K562 (cell line): ENCODE measurements at regions not wholly inside any gene's neighbourhood (a gene's known extent, or its start where the extent isn't known, plus 50 kb on each side); places are given as distances from the start of the nearest gene placed in this dataset.

Source experiments
- ATAC-seq: fragments of 200-7000 bp; cut with Tn5 transposase; 3 replicates; pipeline ENCODE4 v1.9.1; 2020; ENCODE audit warnings: moderate library complexity
- BruUV-seq: library from RNA; stranded (reverse); fragments of 400-500 nt; replicated peaks from 2 replicates; lab custom pipeline; 2021; lab: Mats Ljungman, UMichigan
- CTCF ChIA-PET: fragments of 300-600 bp; formaldehyde crosslinking; extraction: SDS; loops from one replicate; lab custom pipeline; 2021; ENCODE audit warnings: low intra/inter-chr PET ratio; lab: Yijun Ruan, JAX
- POLR2A ChIA-PET: fragments of 300-600, 350-650 bp; sonication (Branson Sonifier 250); formaldehyde crosslinking; extraction: SDS; loops from one replicate; lab custom pipeline; 2021; ENCODE audit warnings: antibody characterized with exemption, inconsistent platforms; lab: Yijun Ruan, JAX
- DNase-seq, 4 experiments: peaks; one replicate each; pipeline versions ENCODE4 v3.0.0 to v3.0.0-alpha.2; 2011 to 2018; ENCODE audit warnings: low spot score in 3 of 4, mixed read lengths in 3 of 4; ENCODE audit errors: extremely low read depth in 1 of 4
- FAIRE-seq: peaks from 2 replicates; lab custom pipeline; 2011; peaks lifted over from hg19 to GRCh38; lab: Jason Lieb, UNC
- H2AFZ ChIP-seq: 2 replicates; pipeline ENCODE4 v1.6.0; 2011; ENCODE audit warnings: low read depth, low read length, control low read depth, inconsistent platforms
- H3K27ac ChIP-seq: fragments of 200-600 bp; 3 replicates; pipeline ENCODE4 v1.8.0; 2011; ENCODE audit warnings: low read depth, mild to moderate bottlenecking, control low read depth, inconsistent platforms, low read length, moderate library complexity, mixed read lengths; ENCODE audit errors: extremely low read depth
- H3K27me3 ChIP-seq, 2 experiments: fragments of 300-600 bp in 1 of 2; 2 replicates in 1 of 2; 3 replicates in 1 of 2; pipeline versions ENCODE4 v1.6.0 to v1.8.0; 2011; ENCODE audit warnings: inconsistent platforms in 2 of 2, low read length in 2 of 2, mild to moderate bottlenecking in 1 of 2, mixed read lengths in 1 of 2, moderate library complexity in 1 of 2; ENCODE audit not compliant: control insufficient read depth in 2 of 2, insufficient read depth in 2 of 2
- H3K36me3 ChIP-seq: fragments of 300-600 bp; 3 replicates; pipeline ENCODE4 v1.8.0; 2011; ENCODE audit warnings: mild to moderate bottlenecking, low read length, inconsistent platforms; ENCODE audit not compliant: control insufficient read depth, insufficient read depth
- H3K4me1 ChIP-seq, 2 experiments: fragments of 200-600 bp in 1 of 2; replicated peaks in 1 of 2; 2 replicates in 1 of 2; 3 replicates in 1 of 2; pipeline versions ENCODE4 v1.5.1 to v1.8.0; 2011; ENCODE audit warnings: inconsistent platforms in 2 of 2, low read length in 2 of 2, mild to moderate bottlenecking in 1 of 2, mixed read lengths in 1 of 2, moderate library complexity in 1 of 2; ENCODE audit not compliant: control insufficient read depth in 2 of 2, insufficient read depth in 2 of 2
- H3K4me2 ChIP-seq: 2 replicates; pipeline ENCODE4 v1.6.1; 2011; ENCODE audit warnings: low read length, control low read depth, inconsistent platforms, mixed read lengths; ENCODE audit not compliant: insufficient read depth
- H3K4me3 ChIP-seq: fragments of 200-600 bp; sonication (generic), shearing (Covaris generic); 2 replicates; pipeline ENCODE4 v1.5.1; 2016; ENCODE audit warnings: control low read depth, inconsistent platforms
- H3K79me2 ChIP-seq: fragments of 200-600 bp; 3 replicates; pipeline ENCODE4 v1.8.0; 2011; ENCODE audit warnings: low read length, inconsistent platforms; ENCODE audit not compliant: control insufficient read depth, insufficient read depth
- H3K9ac ChIP-seq, 2 experiments: 2 replicates each; pipeline versions ENCODE4 v1.6.0 to v1.6.1; 2011; ENCODE audit warnings: low read depth in 2 of 2, low read length in 2 of 2, control low read depth in 1 of 2, inconsistent platforms in 1 of 2, mild to moderate bottlenecking in 1 of 2, mixed read lengths in 1 of 2; ENCODE audit not compliant: insufficient read depth in 1 of 2
- H3K9me1 ChIP-seq: one replicate; pipeline ENCODE4 v1.6.0; 2011; ENCODE audit warnings: inconsistent platforms, mild to moderate bottlenecking, low read length, moderate library complexity; ENCODE audit not compliant: control insufficient read depth, insufficient read depth
- H3K9me3 ChIP-seq: replicated peaks from 2 replicates; pipeline ENCODE4 v1.5.1; 2011; ENCODE audit warnings: low read depth, low read length, inconsistent platforms; ENCODE audit not compliant: control insufficient read depth, insufficient read depth
- H4K20me1 ChIP-seq: replicated peaks from 2 replicates; pipeline ENCODE4 v1.6.1; 2011; ENCODE audit warnings: low read length, inconsistent platforms, mixed read lengths; ENCODE audit not compliant: control insufficient read depth, insufficient read depth
- ARHGAP35 ChIP-seq: fragments of 450-650 bp; IDR thresholded peaks from 2 replicates; pipeline ENCODE4 v1.6.1; 2018; ENCODE audit not compliant: partially characterized antibody
- GATA2 ChIP-seq: sonication (generic); formaldehyde crosslinking; IDR thresholded peaks from 2 replicates; pipeline ENCODE4 v1.4.0; 2020; ENCODE audit warnings: mild to moderate bottlenecking, missing genetic modification reagents
- MIER1 ChIP-seq: fragments of 450-650 bp; IDR thresholded peaks from 2 replicates; pipeline ENCODE4 v1.6.1; 2016; ENCODE audit warnings: antibody characterized with exemption, mild to moderate bottlenecking, low read depth
- NR4A1 ChIP-seq, 2 experiments: fragments of 250-450 bp in 1 of 2; fragments of 450-650 bp in 1 of 2; sonication (Bioruptor Pico) in 1 of 2; IDR thresholded peaks; 2 replicates each; pipeline versions ENCODE4 v1.4.0 to v1.6.1; 2016 to 2020; ENCODE audit warnings: mild to moderate bottlenecking in 2 of 2, missing compliant biosample characterization in 1 of 2, missing genetic modification characterization in 1 of 2, moderate library complexity in 1 of 2
- STAT5A ChIP-seq: IDR thresholded peaks from 2 replicates; pipeline ENCODE4 v1.6.1; 2012; ENCODE audit warnings: low read length, inconsistent platforms, borderline replicate concordance
- TAF7 ChIP-seq: fragments of 450-650 bp; IDR thresholded peaks from 2 replicates; pipeline ENCODE4 v1.6.1; 2016; ENCODE audit warnings: missing genetic modification characterization, missing compliant biosample characterization
- TCFL5 ChIP-seq: fragments of 250-450 bp; sonication (Bioruptor Pico); conservative IDR thresholded peaks from 2 replicates; pipeline ENCODE4 v1.6.1; 2021; ENCODE audit warnings: mild to moderate bottlenecking, moderate library complexity, matching md5 sums
- ZBTB34 ChIP-seq: fragments of 250-450 bp; sonication (Bioruptor Pico); IDR thresholded peaks from 2 replicates; pipeline ENCODE4 v1.8.0; 2021; ENCODE audit warnings: mild to moderate bottlenecking, moderate library complexity
- ZNF134 ChIP-seq: fragments of 250-450 bp; sonication (Bioruptor Pico); conservative IDR thresholded peaks from 2 replicates; pipeline ENCODE4 v1.4.0; 2020
- ZNF75A ChIP-seq: fragments of 450-650 bp; formaldehyde crosslinking; IDR thresholded peaks from 2 replicates; pipeline ENCODE4 v1.4.0; 2020; ENCODE audit warnings: mild to moderate bottlenecking
- WGBS: fragments of 100-300 bp; shearing (Covaris generic); methylation state at CpG from one replicate; pipeline ENCODE4 v1.1.6; 2016; ENCODE audit warnings: low coverage, mixed read lengths; ENCODE audit not compliant: insufficient coverage; ENCODE audit errors: missing lambda C conversion rate; 5-methylcytosine and 5-hydroxymethylcytosine counted together
- in situ Hi-C: fragments of 300-500 bp; cut with MboI; formaldehyde crosslinking; loops from 4 replicates; pipeline ENCODE4 v1.15.0; 2018; ENCODE audit warnings: inconsistent platforms, mixed read lengths
- intact Hi-C: fragments of 100-400 bp; cut with micrococcal nuclease; formaldehyde crosslinking; loops from 2 replicates; pipeline ENCODE4 v1.14.2; 2022

GRCh38 chr17:79524213-79525187 is 86.4 kb downstream of the RBFOX3 start:
- Histone ChIP-seq H3K4me1 (peaks cover 0 to 3% of the 10 kb centered on the region in 2 experiments; a peak in 1 of 5 replicates), H3K9me3 (no peaks in the 10 kb centered on the region), H4K20me1 (no peaks in the 10 kb centered on the region; the same call in none of the 2 replicates), H3K9ac (no peak overlapping the region), H3K4me3 (no peak overlapping the region), H3K9me1 (no peaks in the 10 kb centered on the region), H3K4me2 (no peak overlapping the region), H3K27me3 (peaks cover 39 to 96% of the 10 kb centered on the region in 2 experiments), H2AFZ (no peak overlapping the region), H3K27ac (no peak overlapping the region), H3K79me2 (no peaks in the 10 kb centered on the region)
- no peak for ATAC-seq
- ChIA-PET POLR2A (interaction anchor here (1.0 kb wide), 1 partner anchor 9 kb away, joined by 3 read pairs; no protein-coding TSS in a partner anchor), CTCF (no interaction called here)
- FAIRE-seq: no peak
- intact Hi-C loops (no loop called here), in situ Hi-C loops (no loop called here)
- BruUV-seq: no TSS peak
- TF ChIP-seq ZNF134: no peak
- TF ChIP-seq NR4A1 (CRISPR knock-in tag; IDR thresholded peaks at IDR 0.05): no peak
- no peak for TF ChIP-seq NR4A1 (tag; IDR thresholded peaks at IDR 0.05)
- TF ChIP-seq, all 486 proteins: peak for 0
- WGBS: 2% methylated on average over 19 of the region's 19 CpGs
- DNase-seq: no peak
- no peaks in the 10 kb centered on the region for H3K36me3 ChIP-seq

- H3K4me2 ChIP-seq: no peak overlapping the region
- ATAC-seq (no peak), FAIRE-seq (no peak), DNase-seq (no peak)
- H3K27ac ChIP-seq: no peak overlapping the region
- no TSS peak for BruUV-seq
- H3K4me1 ChIP-seq: peaks cover 0 to 3% of the 10 kb centered on the region in 2 experiments; a peak in 1 of 5 replicates
- no peak overlapping the region for H2AFZ ChIP-seq
- H3K9me1 ChIP-seq: no peaks in the 10 kb centered on the region
- TF ChIP-seq ARHGAP35 (no peak), ZNF75A (CRISPR knock-in tag) (no peak), TAF7 (tag) (no peak), TCFL5 (CRISPR knock-in tag) (no peak), ZBTB34 (CRISPR knock-in tag) (no peak), GATA2 (CRISPR knock-in tag) (no peak), MIER1 (no peak), STAT5A (no peak)
- 1% methylated on average over 6 of the region's 6 CpGs for WGBS
- no peaks in the 10 kb centered on the region for H3K9me3 ChIP-seq
- in situ Hi-C loops: no loop called here
- no peak overlapping the region for H3K9ac ChIP-seq
- H3K4me3 ChIP-seq: no peak overlapping the region
- POLR2A ChIA-PET: no interaction called here
- peaks cover 6% of the 10 kb centered on the region for H4K20me1 ChIP-seq
- no peaks in the 10 kb centered on the region for H3K36me3 ChIP-seq
- peaks cover 41 to 98% of the 10 kb centered on the region in 2 experiments for H3K27me3 ChIP-seq
- intact Hi-C loops: no loop called here
- no peaks in the 10 kb centered on the region for H3K79me2 ChIP-seq
- CTCF ChIA-PET: no interaction called here
These were observed 88.4 kb downstream of the RBFOX3 start for GRCh38 chr17:79522414-79522813.
